Peyer's patch (tissue), 4 donors: ENCODE measurements at regions not wholly inside any gene's neighbourhood (a gene's known extent, or its start where the extent isn't known, plus 50 kb on each side); places are given as distances from the start of the nearest gene placed in this dataset.

Experiments
- POLR2A ChIP-seq, 2 donors: fragments of 450-650 bp; IDR thresholded peaks; one replicate each; pipeline ENCODE4 v1.5.1; 2017; ENCODE audit warnings: antibody characterized with exemption in 2 of 2, mild to moderate bottlenecking in 2 of 2, moderate library complexity in 2 of 2
- TF ChIP-seq, protein P1 (sequence below), 6 experiments: fragments of 450-650 bp in 4 of 6; fragments of 200-600 bp in 2 of 6; sonication (generic) in 1 of 6; IDR thresholded peaks; one replicate each; pipeline ENCODE4 v1.5.1; 2017 to 2019; ENCODE audit warnings: antibody characterized with exemption in 6 of 6, mild to moderate bottlenecking in 3 of 6, moderate library complexity in 1 of 6

DNA sequence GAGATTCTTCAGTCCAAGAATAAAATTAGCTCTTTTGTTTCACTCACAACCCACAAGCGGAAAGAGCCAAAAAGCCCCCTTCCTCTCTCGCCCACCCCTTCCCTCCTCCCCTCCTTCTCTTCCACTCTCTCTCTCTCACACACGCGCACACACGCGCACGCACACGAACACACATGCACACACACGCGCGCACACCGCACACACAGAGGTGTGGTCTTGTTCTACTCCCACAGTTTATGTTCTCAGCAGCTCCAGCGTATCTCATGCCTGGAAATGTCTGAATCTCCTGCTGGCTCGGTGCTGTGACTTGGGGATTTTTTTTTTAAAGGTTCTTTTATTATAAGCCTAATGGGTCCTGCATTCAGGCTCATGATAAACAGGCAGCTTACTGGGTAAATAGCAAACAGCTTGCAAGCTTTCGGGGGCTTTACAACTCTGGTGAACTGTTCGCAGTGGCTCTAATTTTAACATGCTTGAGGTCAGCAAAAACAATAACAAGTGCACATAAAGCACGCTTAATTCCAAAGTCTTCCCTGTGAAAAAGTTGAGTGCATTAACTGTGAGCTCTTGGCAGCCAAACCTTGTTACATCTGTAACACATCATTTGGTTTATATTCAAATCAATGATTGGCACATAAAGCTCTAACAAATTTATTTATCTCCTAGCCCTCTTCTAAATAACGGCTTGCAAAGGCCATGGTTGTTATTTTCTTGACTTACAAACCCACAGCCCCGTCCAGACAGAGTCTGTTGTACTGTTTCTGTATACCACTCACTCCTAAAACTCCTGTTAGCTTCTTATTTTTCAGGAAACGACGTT is 424.1 kb upstream of the MGMT start:
- TF ChIP-seq, protein P1, sequence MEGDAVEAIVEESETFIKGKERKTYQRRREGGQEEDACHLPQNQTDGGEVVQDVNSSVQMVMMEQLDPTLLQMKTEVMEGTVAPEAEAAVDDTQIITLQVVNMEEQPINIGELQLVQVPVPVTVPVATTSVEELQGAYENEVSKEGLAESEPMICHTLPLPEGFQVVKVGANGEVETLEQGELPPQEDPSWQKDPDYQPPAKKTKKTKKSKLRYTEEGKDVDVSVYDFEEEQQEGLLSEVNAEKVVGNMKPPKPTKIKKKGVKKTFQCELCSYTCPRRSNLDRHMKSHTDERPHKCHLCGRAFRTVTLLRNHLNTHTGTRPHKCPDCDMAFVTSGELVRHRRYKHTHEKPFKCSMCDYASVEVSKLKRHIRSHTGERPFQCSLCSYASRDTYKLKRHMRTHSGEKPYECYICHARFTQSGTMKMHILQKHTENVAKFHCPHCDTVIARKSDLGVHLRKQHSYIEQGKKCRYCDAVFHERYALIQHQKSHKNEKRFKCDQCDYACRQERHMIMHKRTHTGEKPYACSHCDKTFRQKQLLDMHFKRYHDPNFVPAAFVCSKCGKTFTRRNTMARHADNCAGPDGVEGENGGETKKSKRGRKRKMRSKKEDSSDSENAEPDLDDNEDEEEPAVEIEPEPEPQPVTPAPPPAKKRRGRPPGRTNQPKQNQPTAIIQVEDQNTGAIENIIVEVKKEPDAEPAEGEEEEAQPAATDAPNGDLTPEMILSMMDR (IDR thresholded peaks at IDR 0.05) = no peak
- no peak for TF ChIP-seq POLR2A (IDR thresholded peaks at IDR 0.05)
